Breast epithelium (tissue), 3 donors: ENCODE measurements at regions not wholly inside any gene's neighbourhood (a gene's known extent, or its start where the extent isn't known, plus 50 kb on each side); places are given as distances from the start of the nearest gene placed in this dataset.

Experiments
- POLR2A ChIP-seq: fragments of 450-650 bp; IDR thresholded peaks from one replicate; pipeline ENCODE4 v1.6.1; 2016; ENCODE audit warnings: antibody characterized with exemption, mild to moderate bottlenecking, moderate library complexity
- TF ChIP-seq, protein P1 (sequence below), 3 donors: fragments of 450-650 bp; IDR thresholded peaks; one replicate each; pipeline ENCODE4 v1.5.1; 2016 to 2017; ENCODE audit warnings: antibody characterized with exemption in 3 of 3, mild to moderate bottlenecking in 3 of 3, moderate library complexity in 3 of 3

- TF ChIP-seq, protein P1, sequence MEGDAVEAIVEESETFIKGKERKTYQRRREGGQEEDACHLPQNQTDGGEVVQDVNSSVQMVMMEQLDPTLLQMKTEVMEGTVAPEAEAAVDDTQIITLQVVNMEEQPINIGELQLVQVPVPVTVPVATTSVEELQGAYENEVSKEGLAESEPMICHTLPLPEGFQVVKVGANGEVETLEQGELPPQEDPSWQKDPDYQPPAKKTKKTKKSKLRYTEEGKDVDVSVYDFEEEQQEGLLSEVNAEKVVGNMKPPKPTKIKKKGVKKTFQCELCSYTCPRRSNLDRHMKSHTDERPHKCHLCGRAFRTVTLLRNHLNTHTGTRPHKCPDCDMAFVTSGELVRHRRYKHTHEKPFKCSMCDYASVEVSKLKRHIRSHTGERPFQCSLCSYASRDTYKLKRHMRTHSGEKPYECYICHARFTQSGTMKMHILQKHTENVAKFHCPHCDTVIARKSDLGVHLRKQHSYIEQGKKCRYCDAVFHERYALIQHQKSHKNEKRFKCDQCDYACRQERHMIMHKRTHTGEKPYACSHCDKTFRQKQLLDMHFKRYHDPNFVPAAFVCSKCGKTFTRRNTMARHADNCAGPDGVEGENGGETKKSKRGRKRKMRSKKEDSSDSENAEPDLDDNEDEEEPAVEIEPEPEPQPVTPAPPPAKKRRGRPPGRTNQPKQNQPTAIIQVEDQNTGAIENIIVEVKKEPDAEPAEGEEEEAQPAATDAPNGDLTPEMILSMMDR (IDR thresholded peaks at IDR 0.05): no peak
- no peak for TF ChIP-seq POLR2A
These were observed 299.3 kb downstream of the ENC1 start for GRCh38 chr5:74341221-74341620.
